Activated naive CD8-positive, alpha-beta T cell treated with anti-CD3 and anti-CD28 coated beads, Interleukin-2, amount 10 ng/mL, durations not matched to agents 7 days and 5 days (primary cell): ENCODE measurements at regions not wholly inside any gene's neighbourhood (a gene's known extent, or its start where the extent isn't known, plus 50 kb on each side); places are given as distances from the start of the nearest gene placed in this dataset.

ENCODE experiments used
- ATAC-seq: fragments of 150-1000 bp; cut with Tn5 transposase; one replicate; pipeline ENCODE4 v1.10.0; 2021; ENCODE audit warnings: low read depth, moderate library complexity
- POLR2A ChIA-PET: fragments of 350-600 bp; sonication (Branson Sonifier 250); formaldehyde crosslinking; loops from one replicate; lab custom pipeline; 2021; ENCODE audit warnings: antibody characterized with exemption; lab: Charles Lee
- DNase-seq: peaks from one replicate; pipeline ENCODE4 v3.0.0; 2021
- H3K27ac Mint-ChIP-seq: one replicate; pipeline ENCODE4 v1.8.0; 2022; ENCODE audit warnings: mild to moderate bottlenecking, mixed read lengths
- H3K27me3 Mint-ChIP-seq: one replicate; pipeline ENCODE4 v1.8.0; 2022; ENCODE audit warnings: mild to moderate bottlenecking, moderate library complexity, mixed read lengths
- H3K36me3 Mint-ChIP-seq: one replicate; pipeline ENCODE4 v1.8.0; 2021; ENCODE audit warnings: mild to moderate bottlenecking, mixed read lengths
- H3K4me1 Mint-ChIP-seq: one replicate; pipeline ENCODE4 v1.8.0; 2021; ENCODE audit warnings: mixed read lengths
- H3K4me3 Mint-ChIP-seq: one replicate; pipeline ENCODE4 v1.8.0; 2022; ENCODE audit warnings: mild to moderate bottlenecking, moderate library complexity, mixed read lengths
- H3K9me3 Mint-ChIP-seq: one replicate; pipeline ENCODE4 v1.8.0; 2021; ENCODE audit warnings: mixed read lengths

- H3K4me1 Mint-ChIP-seq, result no peaks in the 10 kb centered on the region
- no peak overlapping the region for H3K4me3 Mint-ChIP-seq
- POLR2A ChIA-PET, result no interaction called here
- no peak for DNase-seq
- no peak for ATAC-seq
- H3K36me3 Mint-ChIP-seq, result no peaks in the 10 kb centered on the region
- no peaks in the 10 kb centered on the region for H3K9me3 Mint-ChIP-seq
- peaks cover 8% of the 10 kb centered on the region for H3K27me3 Mint-ChIP-seq
- H3K27ac Mint-ChIP-seq, result no peak overlapping the region
These were observed 140.8 kb upstream of the PHACTR3 start for GRCh38 chr20:59463541-59463940.

GRCh38 chr20:59466107-59466815 lies 138.1 kb upstream of the PHACTR3 start:
- DNase-seq (no peak), ATAC-seq (no peak)
- POLR2A ChIA-PET, result no interaction called here
- Mint-ChIP-seq H3K27ac (no peak overlapping the region), H3K9me3 (no peaks in the 10 kb centered on the region), H3K27me3 (peaks cover 5% of the 10 kb centered on the region), H3K4me3 (no peak overlapping the region), H3K36me3 (no peaks in the 10 kb centered on the region), H3K4me1 (no peaks in the 10 kb centered on the region)

GRCh38 chr20:59468831-59469230 lies 135.5 kb upstream of the PHACTR3 start:
- Mint-ChIP-seq H3K4me3 (no peak overlapping the region), H3K9me3 (no peaks in the 10 kb centered on the region), H3K27ac (no peak overlapping the region), H3K27me3 (peaks cover 8% of the 10 kb centered on the region), H3K36me3 (no peaks in the 10 kb centered on the region), H3K4me1 (no peaks in the 10 kb centered on the region)
- no peak for DNase-seq
- ATAC-seq, result no peak
- POLR2A ChIA-PET, result no interaction called here

GRCh38 chr20:59469267-59470252 lies 134.8 kb upstream of the PHACTR3 start:
- no peak overlapping the region for H3K27ac Mint-ChIP-seq
- no peaks in the 10 kb centered on the region for H3K9me3 Mint-ChIP-seq
- H3K27me3 Mint-ChIP-seq, result peaks cover 14% of the 10 kb centered on the region
- no peak for ATAC-seq
- no peak for DNase-seq
- H3K36me3 Mint-ChIP-seq, result no peaks in the 10 kb centered on the region
- no peak overlapping the region for H3K4me3 Mint-ChIP-seq
- no peaks in the 10 kb centered on the region for H3K4me1 Mint-ChIP-seq
- POLR2A ChIA-PET, result no interaction called here

GRCh38 chr20:59470521-59470920 lies 133.8 kb upstream of the PHACTR3 start:
- Mint-ChIP-seq H3K4me1 (no peaks in the 10 kb centered on the region), H3K9me3 (no peaks in the 10 kb centered on the region)
- no peak for ATAC-seq

GRCh38 chr20:59471653-59472421 lies 132.5 kb upstream of the PHACTR3 start:
- H3K27me3 Mint-ChIP-seq, result peaks cover 20% of the 10 kb centered on the region
- POLR2A ChIA-PET, result no interaction called here
- ATAC-seq (no peak), DNase-seq (no peak)
- H3K36me3 Mint-ChIP-seq, result no peaks in the 10 kb centered on the region
- H3K9me3 Mint-ChIP-seq, result no peaks in the 10 kb centered on the region
- no peaks in the 10 kb centered on the region for H3K4me1 Mint-ChIP-seq
- no peak overlapping the region for H3K27ac Mint-ChIP-seq
- no peak overlapping the region for H3K4me3 Mint-ChIP-seq

More at GRCh38 chr20:59470521-59470920, 133.8 kb upstream of the PHACTR3 start:
- peaks cover 12% of the 10 kb centered on the region for H3K27me3 Mint-ChIP-seq
- no peak overlapping the region for H3K27ac Mint-ChIP-seq
- H3K36me3 Mint-ChIP-seq, result no peaks in the 10 kb centered on the region
- H3K4me3 Mint-ChIP-seq, result no peak overlapping the region
- DNase-seq, result no peak
- POLR2A ChIA-PET, result no interaction called here

GRCh38 chr20:59473742-59474141 lies 130.6 kb upstream of the PHACTR3 start:
- H3K27ac Mint-ChIP-seq, result no peak overlapping the region

GRCh38 chr20:59481067-59481466 lies 123.3 kb upstream of the PHACTR3 start:
- H3K27me3 Mint-ChIP-seq, result peaks cover 29% of the 10 kb centered on the region
- no peak overlapping the region for H3K27ac Mint-ChIP-seq
- no peaks in the 10 kb centered on the region for H3K9me3 Mint-ChIP-seq
- no peaks in the 10 kb centered on the region for H3K36me3 Mint-ChIP-seq
- no peak for ATAC-seq
- H3K4me1 Mint-ChIP-seq, result no peaks in the 10 kb centered on the region
- POLR2A ChIA-PET, result no interaction called here
- no peak overlapping the region for H3K4me3 Mint-ChIP-seq
- no peak for DNase-seq

More at GRCh38 chr20:59473742-59474141, 130.6 kb upstream of the PHACTR3 start:
- Mint-ChIP-seq H3K27me3 (peaks cover 22% of the 10 kb centered on the region), H3K4me1 (no peaks in the 10 kb centered on the region), H3K4me3 (no peak overlapping the region), H3K9me3 (no peaks in the 10 kb centered on the region), H3K36me3 (no peaks in the 10 kb centered on the region)
- POLR2A ChIA-PET, result no interaction called here
- ATAC-seq, result no peak
- DNase-seq, result no peak

- H3K36me3 Mint-ChIP-seq, result no peaks in the 10 kb centered on the region
- no peak overlapping the region for H3K27ac Mint-ChIP-seq
- H3K27me3 Mint-ChIP-seq, result peaks cover 25% of the 10 kb centered on the region
- ATAC-seq, result no peak
- no peaks in the 10 kb centered on the region for H3K9me3 Mint-ChIP-seq
- no peaks in the 10 kb centered on the region for H3K4me1 Mint-ChIP-seq
- H3K4me3 Mint-ChIP-seq, result no peak overlapping the region
- no peak for DNase-seq
- POLR2A ChIA-PET, result no interaction called here
These were observed 122.8 kb upstream of the PHACTR3 start for GRCh38 chr20:59481477-59482018.

GRCh38 chr20:59482351-59483187 lies 121.8 kb upstream of the PHACTR3 start:
- no peak for ATAC-seq
- Mint-ChIP-seq H3K27me3 (peaks cover 20% of the 10 kb centered on the region), H3K4me3 (no peak overlapping the region), H3K36me3 (no peaks in the 10 kb centered on the region), H3K9me3 (no peaks in the 10 kb centered on the region), H3K4me1 (no peaks in the 10 kb centered on the region), H3K27ac (no peak overlapping the region)
- DNase-seq, result no peak
- POLR2A ChIA-PET, result no interaction called here

GRCh38 chr20:59483481-59483880 lies 120.9 kb upstream of the PHACTR3 start:
- no peak overlapping the region for H3K4me3 Mint-ChIP-seq
- no peaks in the 10 kb centered on the region for H3K4me1 Mint-ChIP-seq
- DNase-seq (no peak), ATAC-seq (no peak)
- no peaks in the 10 kb centered on the region for H3K36me3 Mint-ChIP-seq
- H3K9me3 Mint-ChIP-seq, result no peaks in the 10 kb centered on the region
- no peak overlapping the region for H3K27ac Mint-ChIP-seq
- POLR2A ChIA-PET, result no interaction called here
- peaks cover 20% of the 10 kb centered on the region for H3K27me3 Mint-ChIP-seq

GRCh38 chr20:59484228-59484627 lies 120.1 kb upstream of the PHACTR3 start:
- Mint-ChIP-seq H3K4me3 (no peak overlapping the region), H3K4me1 (no peaks in the 10 kb centered on the region), H3K27ac (no peak overlapping the region), H3K9me3 (no peaks in the 10 kb centered on the region), H3K36me3 (no peaks in the 10 kb centered on the region), H3K27me3 (peaks cover 16% of the 10 kb centered on the region)
- POLR2A ChIA-PET, result no interaction called here
- DNase-seq (no peak), ATAC-seq (no peak)
